Mucosa of descending colon (tissue), 3 donors: ENCODE measurements at regions not wholly inside any gene's neighbourhood (a gene's known extent, or its start where the extent isn't known, plus 50 kb on each side); places are given as distances from the start of the nearest gene placed in this dataset.

Source experiments
- ATAC-seq: fragments of 200-7000 bp; cut with Tn5 transposase; one replicate; pipeline ENCODE4 v1.9.1; 2020; ENCODE audit warnings: mild to moderate bottlenecking, moderate library complexity
- DNase-seq, 3 donors: peaks; one replicate each; pipeline ENCODE4 v3.0.0-alpha.2; 2020
- H3K36me3 ChIP-seq: fragments of 200-600 bp; one replicate; pipeline ENCODE4 v1.8.0; 2021; ENCODE audit warnings: low read depth, mild to moderate bottlenecking
- H3K4me1 ChIP-seq: fragments of 200-600 bp; one replicate; pipeline ENCODE4 v1.8.0; 2021; ENCODE audit warnings: low read depth, mild to moderate bottlenecking
- H3K4me3 ChIP-seq: fragments of 200-600 bp; one replicate; pipeline ENCODE4 v1.8.0; 2021; ENCODE audit warnings: mild to moderate bottlenecking
- H3K9me3 ChIP-seq: fragments of 200-600 bp; one replicate; pipeline ENCODE4 v1.8.0; 2021; ENCODE audit warnings: mild to moderate bottlenecking
- CTCF ChIP-seq: fragments of 200-600 bp; IDR thresholded peaks from one replicate; pipeline ENCODE4 v1.8.0; 2022; ENCODE audit warnings: antibody characterized with exemption, mild to moderate bottlenecking
- intact Hi-C, 2 donors: fragments of 100-400 bp; cut with DNase I in 1 of 2; cut with micrococcal nuclease in 1 of 2; formaldehyde crosslinking; loops; one replicate each; pipeline versions ENCODE4 v1.11.0 to v1.11.1; 2022; cut with DNase I, micrococcal nuclease
- donor health status: DM: no; HTN: no; CAD: no; lungs with moderate emphysema.
- donor health status: DM: no; HTN: no; CAD: no.
- donor health status: DM: no; HTN: yes; CAD: no.

- TF ChIP-seq CTCF = no peak
- Histone ChIP-seq H3K4me1 (no peaks in the 10 kb centered on the region), H3K4me3 (no peak overlapping the region), H3K9me3 (no peaks in the 10 kb centered on the region), H3K36me3 (no peaks in the 10 kb centered on the region)
- intact Hi-C loops = no loop called here
- DNase-seq (peak in 1 of 3 donors; percentile 19), ATAC-seq (peak; percentile 73)
Measured at GRCh38 chr9:107093365-107094060, 189.6 kb upstream of the RAD23B start.

GRCh38 chr9:107094370-107094769 is 188.7 kb upstream of the RAD23B start:
- no peaks in the 10 kb centered on the region for H3K36me3 ChIP-seq
- no peaks in the 10 kb centered on the region for H3K4me1 ChIP-seq
- intact Hi-C loops = no loop called here
- no peak for TF ChIP-seq CTCF
- ATAC-seq = peak; percentile 56
- H3K4me3 ChIP-seq = no peak overlapping the region
- peak in 1 of 3 donors; percentile 33 for DNase-seq
- H3K9me3 ChIP-seq = no peaks in the 10 kb centered on the region

GRCh38 chr9:107100591-107100990 is 182.5 kb upstream of the RAD23B start:
- intact Hi-C loops = no loop called here
- ATAC-seq = no peak
- no peaks in the 10 kb centered on the region for H3K4me1 ChIP-seq
- no peaks in the 10 kb centered on the region for H3K36me3 ChIP-seq
- no peak for DNase-seq
- H3K4me3 ChIP-seq = no peak overlapping the region
- H3K9me3 ChIP-seq = no peaks in the 10 kb centered on the region
- TF ChIP-seq CTCF = no peak

- intact Hi-C loops = no loop called here
- H3K36me3 ChIP-seq = no peaks in the 10 kb centered on the region
- no peaks in the 10 kb centered on the region for H3K9me3 ChIP-seq
- no peak overlapping the region for H3K4me3 ChIP-seq
- no peak for TF ChIP-seq CTCF
- no peaks in the 10 kb centered on the region for H3K4me1 ChIP-seq
- DNase-seq (no peak), ATAC-seq (no peak)
Measured at GRCh38 chr9:107102011-107102410, 181.1 kb upstream of the RAD23B start.

GRCh38 chr9:107103621-107104020 is 179.5 kb upstream of the RAD23B start:
- Histone ChIP-seq H3K36me3 (no peaks in the 10 kb centered on the region), H3K4me1 (no peaks in the 10 kb centered on the region), H3K9me3 (no peaks in the 10 kb centered on the region), H3K4me3 (no peak overlapping the region)
- intact Hi-C loops = no loop called here
- DNase-seq (no peak), ATAC-seq (no peak)
- no peak for TF ChIP-seq CTCF

- no peaks in the 10 kb centered on the region for H3K9me3 ChIP-seq
- no peaks in the 10 kb centered on the region for H3K4me1 ChIP-seq
- ATAC-seq (peak; percentile 67), DNase-seq (no peak)
- no peaks in the 10 kb centered on the region for H3K36me3 ChIP-seq
- no peak for TF ChIP-seq CTCF
- intact Hi-C loops = no loop called here
- no peak overlapping the region for H3K4me3 ChIP-seq
Measured at GRCh38 chr9:107105784-107106183, 177.3 kb upstream of the RAD23B start.
